ENCODE measurements at regions not wholly inside any gene's neighbourhood (a gene's known extent, or its start where the extent isn't known, plus 50 kb on each side); places are given as distances from the start of the nearest gene placed in this dataset.

GRCh38 chr7:126378642-126379041 is 874.1 kb downstream of the GRM8 start:
- TF ChIP-seq CTCF (IDR thresholded peaks at IDR 0.05; ENCODE audit: low read length) (no peak), EZH2 (IDR thresholded peaks at IDR 0.05; ENCODE audit: borderline replicate concordance, low read length) (no peak)

Data from OCI-LY1 (cell line).